H9 (cell line): ENCODE measurements at regions not wholly inside any gene's neighbourhood (a gene's known extent, or its start where the extent isn't known, plus 50 kb on each side); places are given as distances from the start of the nearest gene placed in this dataset.

Experiments used
- DNase-seq: peaks from one replicate; pipeline ENCODE4 v3.0.0-alpha.2; 2017
- H2AFZ ChIP-seq: one replicate; pipeline ENCODE4 v1.6.1; 2013; ENCODE audit warnings: mild to moderate bottlenecking, low read length, control low read depth, moderate library complexity
- H2AK5ac ChIP-seq: 2 replicates; pipeline ENCODE4 v1.6.1; 2013; ENCODE audit warnings: low read length, control low read depth, mixed read lengths; ENCODE audit not compliant: insufficient read length
- H2BK120ac ChIP-seq: one replicate; pipeline ENCODE4 v1.6.1; 2013; ENCODE audit warnings: low read depth, mild to moderate bottlenecking, low read length, control low read depth, inconsistent platforms; ENCODE audit not compliant: poor library complexity, severe bottlenecking
- H2BK12ac ChIP-seq: 2 replicates; pipeline ENCODE4 v1.6.1; 2013; ENCODE audit warnings: low read length, control low read depth, mixed read lengths, low read depth; ENCODE audit not compliant: insufficient read length
- H2BK15ac ChIP-seq: 2 replicates; pipeline ENCODE4 v1.6.1; 2013; ENCODE audit warnings: low read depth, low read length, control low read depth
- H2BK20ac ChIP-seq: one replicate; pipeline ENCODE4 v1.6.1; 2013; ENCODE audit warnings: low read depth, mild to moderate bottlenecking, low read length, control low read depth, inconsistent platforms; ENCODE audit not compliant: poor library complexity, severe bottlenecking
- H2BK5ac ChIP-seq: 2 replicates; pipeline ENCODE4 v1.6.1; 2013; ENCODE audit warnings: low read length, control low read depth, mixed read lengths; ENCODE audit not compliant: insufficient read length
- H3K14ac ChIP-seq: 2 replicates; pipeline ENCODE4 v1.6.1; 2013; ENCODE audit warnings: low read length, control low read depth; ENCODE audit not compliant: insufficient read depth
- H3K18ac ChIP-seq: 2 replicates; pipeline ENCODE4 v1.6.1; 2013; ENCODE audit warnings: low read depth, mild to moderate bottlenecking, mixed read lengths, low read length, control low read depth; ENCODE audit not compliant: insufficient read length
- H3K23ac ChIP-seq: 2 replicates; pipeline ENCODE4 v1.6.1; 2013; ENCODE audit warnings: low read length, control low read depth, mixed read lengths, low read depth; ENCODE audit not compliant: insufficient read length
- H3K23me2 ChIP-seq: 2 replicates; pipeline ENCODE4 v1.6.1; 2013; ENCODE audit warnings: low read depth, mild to moderate bottlenecking, mixed read lengths, low read length, control low read depth; ENCODE audit not compliant: insufficient read length, poor library complexity, severe bottlenecking
- H3K27ac ChIP-seq: 2 replicates; pipeline ENCODE4 v1.5.1; 2013; ENCODE audit warnings: low read length, control low read depth, mixed read lengths, low read depth; ENCODE audit not compliant: insufficient read length
- H3K27me3 ChIP-seq: 2 replicates; pipeline ENCODE4 v1.6.1; 2013; ENCODE audit warnings: low read length, control low read depth, inconsistent platforms; ENCODE audit not compliant: insufficient read depth
- H3K4ac ChIP-seq: 2 replicates; pipeline ENCODE4 v1.6.1; 2013; ENCODE audit warnings: low read depth, mild to moderate bottlenecking, control low read depth, inconsistent platforms, low read length, moderate library complexity
- H3K4me1 ChIP-seq: 2 replicates; pipeline ENCODE4 v1.6.1; 2013; ENCODE audit warnings: low read length, control low read depth, inconsistent platforms; ENCODE audit not compliant: insufficient read depth
- H3K4me2 ChIP-seq: 2 replicates; pipeline ENCODE4 v1.6.1; 2013; ENCODE audit warnings: low read length, control low read depth, mixed read lengths; ENCODE audit not compliant: insufficient read length, insufficient read depth
- H3K56ac ChIP-seq: 2 replicates; pipeline ENCODE4 v1.6.1; 2013; ENCODE audit warnings: low read depth, mild to moderate bottlenecking, mixed read lengths, low read length, control low read depth; ENCODE audit not compliant: insufficient read length
- H3K79me1 ChIP-seq: 2 replicates; pipeline ENCODE4 v1.6.1; 2013; ENCODE audit warnings: low read depth, mild to moderate bottlenecking, moderate library complexity, low read length, control low read depth, inconsistent platforms; ENCODE audit not compliant: insufficient read depth, poor library complexity, severe bottlenecking
- H3K79me2 ChIP-seq: 2 replicates; pipeline ENCODE4 v1.6.1; 2013; ENCODE audit warnings: low read length, control low read depth, inconsistent platforms; ENCODE audit not compliant: insufficient read depth
- H3K9ac ChIP-seq: 2 replicates; pipeline ENCODE4 v1.6.1; 2013; ENCODE audit warnings: low read length, control low read depth, mixed read lengths; ENCODE audit not compliant: insufficient read length; ENCODE audit errors: extremely low read depth
- H3K9me3 ChIP-seq: one replicate; pipeline ENCODE4 v1.6.1; 2013; ENCODE audit warnings: low read depth, low read length, inconsistent platforms; ENCODE audit not compliant: control insufficient read depth
- H3T11ph ChIP-seq: one replicate; pipeline ENCODE4 v1.6.1; 2013; ENCODE audit warnings: mild to moderate bottlenecking, low read length, control low read depth, inconsistent platforms
- H4K20me1 ChIP-seq: one replicate; pipeline ENCODE4 v1.6.1; 2013; ENCODE audit not compliant: control insufficient read depth, insufficient read length, insufficient read depth
- H4K5ac ChIP-seq: 2 replicates; pipeline ENCODE4 v1.6.1; 2013; ENCODE audit warnings: low read depth, mild to moderate bottlenecking, mixed read lengths, low read length, control low read depth; ENCODE audit not compliant: insufficient read length
- H4K8ac ChIP-seq: replicated peaks from 2 replicates; pipeline ENCODE4 v1.6.1; 2013; ENCODE audit warnings: low read length, control low read depth, mixed read lengths, low read depth; ENCODE audit not compliant: insufficient read length
- H4K91ac ChIP-seq: 2 replicates; pipeline ENCODE4 v1.6.1; 2013; ENCODE audit warnings: low read depth, mild to moderate bottlenecking, moderate library complexity, mixed read lengths, low read length, control low read depth; ENCODE audit not compliant: insufficient read length
- H3K27ac Mint-ChIP-seq, 3 experiments: 2 replicates in 2 of 3; 3 replicates in 1 of 3; pipeline ENCODE4 v1.8.0; 2020 to 2021; ENCODE audit warnings: mixed read lengths in 3 of 3, mild to moderate bottlenecking in 1 of 3, moderate library complexity in 1 of 3
- H3K27me3 Mint-ChIP-seq: 2 replicates; pipeline ENCODE4 v1.8.0; 2021; ENCODE audit warnings: low read depth, mild to moderate bottlenecking, moderate library complexity, mixed read lengths
- H3K36me3 Mint-ChIP-seq, 3 experiments: 2 replicates in 2 of 3; 3 replicates in 1 of 3; pipeline ENCODE4 v1.8.0; 2020 to 2021; ENCODE audit warnings: low read depth in 3 of 3, mixed read lengths in 3 of 3; ENCODE audit not compliant: insufficient read depth in 1 of 3
- H3K4me1 Mint-ChIP-seq, 2 experiments: 2 replicates each; pipeline ENCODE4 v1.8.0; 2020; ENCODE audit warnings: mixed read lengths in 2 of 2
- H3K4me3 Mint-ChIP-seq, 2 experiments: 2 replicates in 1 of 2; 3 replicates in 1 of 2; pipeline ENCODE4 v1.8.0; 2020 to 2021; ENCODE audit warnings: mild to moderate bottlenecking in 2 of 2, mixed read lengths in 2 of 2, moderate library complexity in 1 of 2
- H3K9me3 Mint-ChIP-seq, 2 experiments: 2 replicates in 1 of 2; 3 replicates in 1 of 2; pipeline ENCODE4 v1.8.0; 2020; ENCODE audit warnings: mild to moderate bottlenecking in 2 of 2, mixed read lengths in 2 of 2, moderate library complexity in 1 of 2
- CTCF ChIP-seq: fragments of 200-600 bp; sonication (generic); conservative IDR thresholded peaks from 3 replicates; pipeline ENCODE4 v1.8.0; 2021; ENCODE audit warnings: antibody characterized with exemption, mild to moderate bottlenecking
- WGBS: extraction: QIAGEN DNeasy Blood & Tissue Kit; methylation state at CpG from one replicate; pipeline ENCODE4 v1.1.7; 2013; ENCODE audit warnings: missing lambda C conversion rate, low lambda C conversion rate, mixed read lengths; ENCODE audit not compliant: insufficient read length; ENCODE audit errors: extremely low coverage; 5-methylcytosine and 5-hydroxymethylcytosine counted together

DNA sequence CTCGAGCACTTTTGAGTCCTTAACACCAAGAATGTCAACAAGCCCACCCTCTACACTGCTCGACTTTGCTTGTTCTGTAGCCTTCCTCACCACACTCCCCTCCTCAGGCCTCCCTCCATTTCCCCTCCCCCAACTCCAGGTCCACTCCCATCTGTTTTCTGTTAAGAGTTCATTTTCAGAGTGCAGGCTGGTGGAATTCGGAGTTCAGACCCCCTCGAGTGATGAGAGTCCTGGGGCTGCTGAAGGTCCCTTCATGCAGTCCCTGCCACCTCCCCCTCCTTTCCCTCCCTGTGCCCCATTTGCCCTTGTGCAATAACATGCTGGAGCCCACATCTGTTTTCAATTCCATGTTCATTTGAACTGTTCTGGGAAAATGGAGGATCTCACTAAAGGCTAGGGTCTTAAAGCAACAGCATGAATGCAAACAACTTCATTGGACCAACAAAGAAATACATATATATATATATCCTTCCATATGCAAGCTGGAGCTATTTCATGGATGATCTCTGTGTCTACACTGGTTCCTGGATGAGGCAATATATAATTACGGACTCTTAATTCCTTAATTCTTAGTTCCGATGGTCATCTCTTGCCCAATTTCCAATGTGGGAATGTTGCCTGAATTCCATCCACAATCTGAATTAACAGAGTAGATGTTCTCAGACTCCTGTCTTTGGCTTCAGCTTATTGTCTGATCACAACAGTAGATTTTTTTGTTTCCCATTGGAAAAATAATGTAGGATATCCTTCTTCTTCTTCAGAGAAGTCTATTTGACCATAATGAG is 340.4 kb downstream of the ETS1 start:
- H4K8ac ChIP-seq = no peak overlapping the region
- 0 out of 2 replicates have a peak, but pooled peaks cover 2% of the 10 kb centered on the region for H3K4me1 ChIP-seq
- WGBS = no CpG with 5 or more reads among the region's 6 CpGs
- H3K23me2 ChIP-seq = no peaks in the 10 kb centered on the region
- H3K27ac Mint-ChIP-seq = peak overlapping the region in 1 of 3 experiments; percentile 79; a peak in 1 of 7 replicates
- no peak overlapping the region for H3K4me2 ChIP-seq
- no peaks in the 10 kb centered on the region for H3K79me1 ChIP-seq
- no peak overlapping the region for H3K14ac ChIP-seq
- H2BK5ac ChIP-seq = no peak overlapping the region
- no peak overlapping the region for H3T11ph ChIP-seq
- no peak overlapping the region for H3K4ac ChIP-seq
- no peak overlapping the region for H4K5ac ChIP-seq
- H2AK5ac ChIP-seq = no peak overlapping the region
- H2BK12ac ChIP-seq = no peak overlapping the region
- no peak overlapping the region for H2BK20ac ChIP-seq
- no peak overlapping the region for H2BK15ac ChIP-seq
- H4K91ac ChIP-seq = no peak overlapping the region
- no peak overlapping the region for H3K27ac ChIP-seq
- H3K23ac ChIP-seq = no peak overlapping the region
- H3K9ac ChIP-seq = no peak overlapping the region
- no peaks in the 10 kb centered on the region for H3K36me3 Mint-ChIP-seq
- no peaks in the 10 kb centered on the region for H3K9me3 ChIP-seq
- TF ChIP-seq CTCF = no peak
- H3K27me3 Mint-ChIP-seq = no peaks in the 10 kb centered on the region
- H3K27me3 ChIP-seq = no peaks in the 10 kb centered on the region
- no peak overlapping the region for H3K18ac ChIP-seq
- no peaks in the 10 kb centered on the region for H3K79me2 ChIP-seq
- no peaks in the 10 kb centered on the region for H4K20me1 ChIP-seq
- no peak for DNase-seq
- no peaks in the 10 kb centered on the region for H3K9me3 Mint-ChIP-seq
- no peak overlapping the region for H3K56ac ChIP-seq
- no peak overlapping the region for H3K4me3 Mint-ChIP-seq
- no peak overlapping the region for H2BK120ac ChIP-seq
- H2AFZ ChIP-seq = no peak overlapping the region
- H3K4me1 Mint-ChIP-seq = peaks cover 6 to 11% of the 10 kb centered on the region in 2 experiments
